ENCODE measurements at regions not wholly inside any gene's neighbourhood (a gene's known extent, or its start where the extent isn't known, plus 50 kb on each side); places are given as distances from the start of the nearest gene placed in this dataset.

GRCh38 chr2:147441182-147441581, 403.6 kb upstream of the ACVR2A start:
- Histone ChIP-seq H3K9me3 (replicated peaks in 1 of 11) (peaks cover 0 to 2% (median 0%) of the 10 kb centered on the region in 11 experiments; a peak in 2 of 22 replicates), H3K4me2 (peak overlapping the region in 2 of 11 experiments; percentile 5 to 43; a peak in 3 of 22 replicates), H3K4me1 (peaks cover 0 to 12% (median 0%) of the 10 kb centered on the region in 10 experiments; a peak in 3 of 20 replicates), H3K9ac (no peak overlapping the region), H3K4me3 (no peak overlapping the region), H3K27ac (no peak overlapping the region), H3K36me3 (no peaks in the 10 kb centered on the region), H3K27me3 (no peaks in the 10 kb centered on the region), H4K20me1 (no peaks in the 10 kb centered on the region)
- no peak for TF ChIP-seq Cebpa-rat (IDR thresholded peaks at IDR 0.05)

DNA sequence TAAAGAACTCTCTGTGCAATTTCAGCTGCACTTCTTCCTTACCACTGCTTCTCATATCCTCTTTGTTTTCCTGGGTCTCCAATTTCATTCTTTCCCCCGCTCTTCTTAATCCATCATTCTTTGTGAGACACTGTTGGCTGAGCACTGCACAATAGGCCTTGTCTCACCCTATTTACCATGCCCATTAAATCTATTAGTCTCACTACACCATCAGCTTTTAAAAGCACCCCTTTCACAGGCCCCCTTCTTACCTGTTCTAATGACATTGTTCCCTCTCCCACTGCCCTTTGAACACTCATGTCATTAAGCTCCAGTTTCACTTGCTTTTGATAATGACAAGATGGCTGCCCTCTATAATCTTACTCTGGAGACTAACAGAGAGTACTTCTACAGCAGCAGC, 404.1 kb upstream of the ACVR2A start:
- no peak overlapping the region for H3K27ac ChIP-seq
- no peaks in the 10 kb centered on the region for H4K20me1 ChIP-seq
- peak overlapping the region in 2 of 11 experiments; percentile 5 to 43; a peak in 3 of 22 replicates for H3K4me2 ChIP-seq
- no peak overlapping the region for H3K9ac ChIP-seq
- no peaks in the 10 kb centered on the region for H3K36me3 ChIP-seq
- peaks cover 0 to 12% (median 0%) of the 10 kb centered on the region in 10 experiments; a peak in 3 of 20 replicates for H3K4me1 ChIP-seq
- no peak for TF ChIP-seq Cebpa-rat (IDR thresholded peaks at IDR 0.05)
- no peak overlapping the region for H3K4me3 ChIP-seq
- no peaks in the 10 kb centered on the region for H3K9me3 ChIP-seq (replicated peaks in 1 of 11)
- no peaks in the 10 kb centered on the region for H3K27me3 ChIP-seq

DNA sequence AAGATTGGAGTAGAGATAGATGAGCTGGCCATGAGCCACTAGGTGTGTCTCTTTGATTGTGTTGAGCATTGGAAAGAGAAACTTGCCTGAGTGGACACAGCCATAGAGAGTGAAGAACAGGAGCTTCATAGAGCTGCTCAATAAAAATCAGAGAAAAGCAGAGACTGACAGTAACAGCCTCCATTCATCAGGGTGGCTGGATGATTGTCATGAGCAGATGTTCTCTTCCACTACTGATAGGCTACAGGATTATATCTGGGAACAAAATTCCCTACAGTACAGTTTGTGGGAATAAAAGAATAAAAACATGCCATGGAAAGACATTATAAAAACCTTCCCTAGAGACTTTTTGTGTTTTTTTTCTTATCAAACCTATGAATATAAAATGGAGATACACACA, 404.8 kb upstream of the ACVR2A start:
- no peak overlapping the region for H3K4me3 ChIP-seq
- no peaks in the 10 kb centered on the region for H4K20me1 ChIP-seq
- no peak overlapping the region for H3K4me2 ChIP-seq
- H3K27ac ChIP-seq: no peak overlapping the region
- H3K9ac ChIP-seq: no peak overlapping the region
- no peak for TF ChIP-seq Cebpa-rat (IDR thresholded peaks at IDR 0.05)
- H3K4me1 ChIP-seq: peaks cover 0 to 12% (median 0%) of the 10 kb centered on the region in 10 experiments; a peak in 3 of 20 replicates
- no peaks in the 10 kb centered on the region for H3K27me3 ChIP-seq
- H3K36me3 ChIP-seq: no peaks in the 10 kb centered on the region
- no peaks in the 10 kb centered on the region for H3K9me3 ChIP-seq (replicated peaks in 1 of 11)

DNA sequence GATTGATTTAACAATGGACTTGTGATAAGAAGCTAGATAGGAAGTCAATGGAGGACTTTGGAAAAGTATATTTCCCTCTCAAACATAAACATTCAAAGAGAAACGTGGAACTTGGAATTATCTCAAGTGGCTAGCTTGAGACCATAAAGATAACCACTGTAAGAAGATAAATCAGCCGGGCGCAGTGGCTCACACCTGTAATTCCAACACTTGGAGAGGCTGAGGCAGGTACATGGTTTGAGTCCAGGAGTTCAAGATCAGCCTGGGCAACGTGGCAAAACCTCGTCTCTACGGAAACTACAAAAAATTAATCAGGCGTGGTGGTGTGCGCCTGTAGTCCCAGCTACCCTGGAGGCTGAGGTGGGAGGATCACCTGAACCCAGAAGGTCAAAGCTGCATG, 405.9 kb upstream of the ACVR2A start:
- no peaks in the 10 kb centered on the region for H3K9me3 ChIP-seq (replicated peaks in 1 of 11)
- H3K4me2 ChIP-seq: no peak overlapping the region
- H3K4me1 ChIP-seq: peaks cover 0 to 13% (median 0%) of the 10 kb centered on the region in 10 experiments; a peak in 3 of 20 replicates
- H3K9ac ChIP-seq: no peak overlapping the region
- H3K36me3 ChIP-seq: no peaks in the 10 kb centered on the region
- H3K4me3 ChIP-seq: no peak overlapping the region
- no peak overlapping the region for H3K27ac ChIP-seq
- H3K27me3 ChIP-seq: no peaks in the 10 kb centered on the region
- no peaks in the 10 kb centered on the region for H4K20me1 ChIP-seq
- no peak for TF ChIP-seq Cebpa-rat (IDR thresholded peaks at IDR 0.05)

- H3K9me3 ChIP-seq (replicated peaks in 1 of 11): no peaks in the 10 kb centered on the region
- H3K27me3 ChIP-seq: no peaks in the 10 kb centered on the region
- H3K4me2 ChIP-seq: 0 out of 22 replicates have a peak overlapping the region, but pooled peaks of 1 of the 11 experiments have one; percentile 2
- no peak overlapping the region for H3K9ac ChIP-seq
- no peak overlapping the region for H3K27ac ChIP-seq
- TF ChIP-seq Cebpa-rat (IDR thresholded peaks at IDR 0.05): no peak
- no peaks in the 10 kb centered on the region for H4K20me1 ChIP-seq
- H3K4me3 ChIP-seq: no peak overlapping the region
- H3K4me1 ChIP-seq: peaks cover 0 to 14% (median 0%) of the 10 kb centered on the region in 10 experiments; a peak in 2 of 20 replicates
- no peaks in the 10 kb centered on the region for H3K36me3 ChIP-seq
These were observed 411.0 kb upstream of the ACVR2A start for GRCh38 chr2:147433822-147434221.

DNA sequence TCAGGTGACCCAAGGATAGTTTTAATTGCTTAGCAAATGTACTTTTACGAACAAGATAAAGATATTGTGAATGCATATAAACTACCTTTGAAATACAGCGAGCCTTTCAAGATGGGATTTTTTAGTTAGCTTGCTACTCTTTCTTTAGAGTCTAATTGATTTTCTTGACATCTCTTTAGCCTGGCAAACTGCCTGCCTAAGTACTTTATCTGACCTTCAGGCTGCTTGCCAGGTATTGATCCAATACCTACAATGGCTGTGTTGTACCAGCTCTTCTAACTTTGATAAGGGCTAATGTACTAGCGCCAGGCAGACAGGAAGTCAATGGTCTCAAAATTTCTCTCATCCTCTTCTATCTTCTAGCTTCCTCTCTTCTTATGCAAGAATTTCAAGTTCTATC, 414.4 kb upstream of the ACVR2A start:
- Histone ChIP-seq H3K4me3 (no peak overlapping the region), H3K36me3 (no peaks in the 10 kb centered on the region), H3K4me1 (peaks cover 0 to 41% (median 0%) of the 10 kb centered on the region in 10 experiments; a peak in 7 of 20 replicates), H4K20me1 (no peaks in the 10 kb centered on the region), H3K4me2 (no peak overlapping the region), H3K9ac (no peak overlapping the region), H3K27me3 (no peaks in the 10 kb centered on the region), H3K9me3 (replicated peaks in 1 of 11) (no peaks in the 10 kb centered on the region), H3K27ac (no peak overlapping the region)
- no peak for TF ChIP-seq Cebpa-rat (IDR thresholded peaks at IDR 0.05)

DNA sequence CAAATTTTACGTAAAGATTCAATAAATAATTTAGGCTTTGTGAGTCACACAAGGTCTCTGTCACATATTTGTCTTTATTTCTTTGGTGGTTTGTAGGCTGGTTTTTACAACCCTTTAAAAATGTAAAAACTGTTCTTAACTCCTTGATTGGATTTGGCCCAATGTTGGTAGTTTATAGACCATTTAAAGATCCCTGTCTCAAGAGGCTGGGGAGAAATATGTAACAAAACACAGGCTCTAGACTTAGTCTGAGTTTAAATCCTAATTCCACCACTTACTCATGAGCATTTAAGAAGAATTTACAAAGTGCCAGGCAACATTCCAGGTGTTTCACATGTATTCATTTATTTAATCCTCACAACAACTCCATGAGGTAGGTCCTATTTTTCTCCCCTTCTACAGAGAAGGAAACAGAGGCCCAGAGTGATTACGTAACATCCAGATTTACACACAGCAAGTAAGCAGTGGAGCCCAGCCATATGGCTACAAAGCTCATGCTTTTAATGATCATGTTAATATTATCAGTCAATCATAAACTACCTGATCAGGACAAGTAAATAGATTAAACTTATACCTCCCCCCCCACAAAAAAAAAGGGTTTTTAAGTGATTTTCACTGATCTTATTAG, 416.6 kb upstream of the ACVR2A start:
- H3K9me3 ChIP-seq (replicated peaks in 1 of 11): no peaks in the 10 kb centered on the region
- peak in 3 of 11 experiments; percentile 38 to 51 (median 45); a peak in 3 of 22 replicates for TF ChIP-seq Cebpa-rat (IDR thresholded peaks at IDR 0.05)
- H3K36me3 ChIP-seq: no peaks in the 10 kb centered on the region
- H3K4me2 ChIP-seq: 0 out of 22 replicates have a peak overlapping the region, but pooled peaks of 2 of the 11 experiments have one; percentile 4 to 21
- peaks cover 0 to 50% (median 0%) of the 10 kb centered on the region in 10 experiments; a peak in 7 of 20 replicates for H3K4me1 ChIP-seq
- H3K4me3 ChIP-seq: no peak overlapping the region
- no peaks in the 10 kb centered on the region for H3K27me3 ChIP-seq
- H3K9ac ChIP-seq: no peak overlapping the region
- H4K20me1 ChIP-seq: no peaks in the 10 kb centered on the region
- no peak overlapping the region for H3K27ac ChIP-seq

DNA sequence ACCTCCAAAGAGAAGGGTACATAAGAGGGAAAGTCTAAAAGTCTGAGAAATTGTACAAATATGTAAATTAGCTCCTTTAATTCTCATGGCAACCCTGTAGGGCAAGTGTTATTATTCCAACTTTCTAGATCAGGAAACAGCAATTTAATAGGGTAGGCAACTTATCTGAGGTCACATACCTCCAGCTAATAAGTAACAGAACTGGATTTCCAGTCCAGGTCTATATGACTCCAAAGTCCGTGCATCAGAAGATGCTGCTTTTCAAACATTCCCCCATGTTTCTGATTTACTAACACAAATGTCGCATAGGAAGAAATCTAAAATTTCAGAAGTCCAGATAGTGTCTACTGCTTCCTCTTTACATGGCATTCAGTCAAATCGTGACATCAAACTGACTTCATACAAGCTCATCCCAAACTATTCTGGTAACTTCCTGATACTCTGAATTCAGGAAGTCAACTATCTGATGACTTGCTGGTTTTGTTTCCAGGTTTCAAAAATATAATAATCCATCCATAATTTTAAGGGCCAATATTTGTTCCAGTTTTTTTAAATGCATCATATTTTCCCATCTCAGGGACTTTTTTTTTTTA, 419.3 kb upstream of the ACVR2A start:
- H3K9me3 ChIP-seq (replicated peaks in 1 of 11): no peaks in the 10 kb centered on the region
- H3K27me3 ChIP-seq: no peaks in the 10 kb centered on the region
- no peak for TF ChIP-seq Cebpa-rat (IDR thresholded peaks at IDR 0.05)
- no peaks in the 10 kb centered on the region for H4K20me1 ChIP-seq
- H3K4me2 ChIP-seq: peak overlapping the region in 4 of 11 experiments; percentile 26 to 71 (median 54); a peak in 8 of 22 replicates
- no peaks in the 10 kb centered on the region for H3K36me3 ChIP-seq
- peaks cover 0 to 43% (median 0%) of the 10 kb centered on the region in 10 experiments; a peak in 7 of 20 replicates for H3K4me1 ChIP-seq
- H3K9ac ChIP-seq: no peak overlapping the region
- no peak overlapping the region for H3K4me3 ChIP-seq
- peak overlapping the region in 3 of 11 experiments; percentile 32 to 70 (median 57); a peak in 6 of 22 replicates for H3K27ac ChIP-seq

- no peak for TF ChIP-seq Cebpa-rat (IDR thresholded peaks at IDR 0.05)
- Histone ChIP-seq H3K9ac (no peak overlapping the region), H4K20me1 (no peaks in the 10 kb centered on the region), H3K4me2 (peak overlapping the region in 4 of 11 experiments; percentile 26 to 71 (median 54); a peak in 7 of 22 replicates), H3K4me1 (peaks cover 0 to 43% (median 0%) of the 10 kb centered on the region in 10 experiments; a peak in 7 of 20 replicates), H3K27ac (peak overlapping the region in 3 of 11 experiments; percentile 32 to 70 (median 57); a peak in 5 of 22 replicates), H3K27me3 (no peaks in the 10 kb centered on the region), H3K4me3 (no peak overlapping the region), H3K9me3 (replicated peaks in 1 of 11) (no peaks in the 10 kb centered on the region), H3K36me3 (no peaks in the 10 kb centered on the region)
These were observed 420.1 kb upstream of the ACVR2A start for GRCh38 chr2:147424766-147425165.
